Astrocyte (in vitro differentiated cells and primary cell): ENCODE measurements at regions not wholly inside any gene's neighbourhood (a gene's known extent, or its start where the extent isn't known, plus 50 kb on each side); places are given as distances from the start of the nearest gene placed in this dataset.

ENCODE experiments used
- DNase-seq: peaks from one replicate; pipeline ENCODE4 v3.0.0-alpha.2; 2010; ENCODE audit warnings: low read depth
- FAIRE-seq: peaks from 2 replicates; lab custom pipeline; 2011; peaks lifted over from hg19 to GRCh38; lab: Jason Lieb, UNC
- H2AFZ ChIP-seq: 2 replicates; pipeline ENCODE4 v1.6.0; 2012; ENCODE audit warnings: low read depth, low read length, inconsistent platforms
- H3K27ac ChIP-seq: 2 replicates; pipeline ENCODE4 v1.5.1; 2011; ENCODE audit warnings: low read depth, low read length, inconsistent platforms
- H3K27me3 ChIP-seq: 2 replicates; pipeline ENCODE4 v1.6.0; 2011; ENCODE audit warnings: low read length, inconsistent platforms; ENCODE audit not compliant: insufficient read depth
- H3K36me3 ChIP-seq: 2 replicates; pipeline ENCODE4 v1.5.1; 2011; ENCODE audit warnings: low read length, inconsistent platforms; ENCODE audit not compliant: insufficient read depth
- H3K4me1 ChIP-seq: 2 replicates; pipeline ENCODE4 v1.5.1; 2011; ENCODE audit warnings: low read length, inconsistent platforms; ENCODE audit not compliant: insufficient read depth
- H3K4me2 ChIP-seq: 2 replicates; pipeline ENCODE4 v1.6.0; 2012; ENCODE audit warnings: low read length, inconsistent platforms
- H3K4me3 ChIP-seq: 2 replicates; pipeline ENCODE4 v1.5.1; 2011; ENCODE audit warnings: low read depth, mild to moderate bottlenecking, low read length, inconsistent platforms; ENCODE audit not compliant: insufficient read depth
- H3K79me2 ChIP-seq: 2 replicates; pipeline ENCODE4 v1.6.0; 2012; ENCODE audit warnings: mild to moderate bottlenecking, low read length, inconsistent platforms; ENCODE audit not compliant: insufficient read depth
- H3K9ac ChIP-seq: 2 replicates; pipeline ENCODE4 v1.6.0; 2012; ENCODE audit warnings: mild to moderate bottlenecking, low read length, inconsistent platforms
- H3K9me3 ChIP-seq: 2 replicates; pipeline ENCODE4 v1.5.1; 2012; ENCODE audit warnings: low read depth, mild to moderate bottlenecking, low read length, inconsistent platforms; ENCODE audit not compliant: insufficient read depth
- H4K20me1 ChIP-seq: 2 replicates; pipeline ENCODE4 v1.6.0; 2012; ENCODE audit warnings: low read length, inconsistent platforms; ENCODE audit not compliant: insufficient read depth
- H3K27ac Mint-ChIP-seq: one replicate; pipeline ENCODE4 v1.8.0; 2021; ENCODE audit warnings: mild to moderate bottlenecking, mixed read lengths; ENCODE audit not compliant: unreplicated experiment
- H3K27me3 Mint-ChIP-seq: one replicate; pipeline ENCODE4 v1.8.0; 2021; ENCODE audit warnings: low read depth, mixed read lengths; ENCODE audit not compliant: unreplicated experiment
- H3K36me3 Mint-ChIP-seq: one replicate; pipeline ENCODE4 v1.8.0; 2021; ENCODE audit warnings: low read depth, mixed read lengths; ENCODE audit not compliant: unreplicated experiment
- H3K4me1 Mint-ChIP-seq: one replicate; pipeline ENCODE4 v1.8.0; 2021; ENCODE audit warnings: low read depth, mixed read lengths; ENCODE audit not compliant: unreplicated experiment
- H3K4me3 Mint-ChIP-seq: one replicate; pipeline ENCODE4 v1.8.0; 2021; ENCODE audit warnings: mild to moderate bottlenecking, moderate library complexity, mixed read lengths; ENCODE audit not compliant: unreplicated experiment
- H3K9me3 Mint-ChIP-seq: one replicate; pipeline ENCODE4 v1.8.0; 2021; ENCODE audit warnings: mild to moderate bottlenecking, mixed read lengths; ENCODE audit not compliant: unreplicated experiment
- CTCF ChIP-seq: IDR thresholded peaks from 2 replicates; pipeline ENCODE4 v1.5.1; 2011; ENCODE audit warnings: low read depth, mild to moderate bottlenecking, inconsistent platforms, low read length, moderate library complexity; ENCODE audit not compliant: insufficient read depth
- EZH2 ChIP-seq: IDR thresholded peaks from 2 replicates; pipeline ENCODE4 v1.6.1; 2012; ENCODE audit warnings: mild to moderate bottlenecking, low read length, inconsistent platforms; ENCODE audit not compliant: insufficient read depth

GRCh38 chr7:32255036-32255435, 184.8 kb upstream of the PDE1C start:
- no peak for DNase-seq
- Mint-ChIP-seq H3K4me3 (no peak overlapping the region), H3K27me3 (peaks cover 6% of the 10 kb centered on the region), H3K27ac (no peak overlapping the region), H3K9me3 (no peaks in the 10 kb centered on the region), H3K4me1 (no peaks in the 10 kb centered on the region), H3K36me3 (no peaks in the 10 kb centered on the region)
- Histone ChIP-seq H3K27me3 (no peaks in the 10 kb centered on the region), H3K36me3 (no peaks in the 10 kb centered on the region), H2AFZ (no peak overlapping the region), H3K79me2 (no peaks in the 10 kb centered on the region), H4K20me1 (no peaks in the 10 kb centered on the region), H3K9ac (no peak overlapping the region), H3K9me3 (no peaks in the 10 kb centered on the region), H3K4me3 (no peak overlapping the region), H3K27ac (no peak overlapping the region), H3K4me1 (no peaks in the 10 kb centered on the region), H3K4me2 (no peak overlapping the region)
- FAIRE-seq = no peak
- no peak for TF ChIP-seq EZH2
- no peak for TF ChIP-seq CTCF

GRCh38 chr7:32253299-32253698, 183.1 kb upstream of the PDE1C start:
- Histone ChIP-seq H3K4me2 (no peak overlapping the region), H3K27me3 (no peaks in the 10 kb centered on the region), H3K27ac (no peak overlapping the region), H3K36me3 (no peaks in the 10 kb centered on the region), H3K9ac (no peak overlapping the region), H4K20me1 (no peaks in the 10 kb centered on the region), H3K4me1 (no peaks in the 10 kb centered on the region), H2AFZ (no peak overlapping the region), H3K4me3 (no peak overlapping the region), H3K79me2 (no peaks in the 10 kb centered on the region), H3K9me3 (no peaks in the 10 kb centered on the region)
- no peak overlapping the region for H3K4me3 Mint-ChIP-seq
- FAIRE-seq = no peak
- no peak for TF ChIP-seq EZH2
- TF ChIP-seq CTCF = no peak
- no peak overlapping the region for H3K27ac Mint-ChIP-seq
- no peak for DNase-seq
- no peaks in the 10 kb centered on the region for H3K36me3 Mint-ChIP-seq
- H3K9me3 Mint-ChIP-seq = no peaks in the 10 kb centered on the region
- no peaks in the 10 kb centered on the region for H3K4me1 Mint-ChIP-seq
- peaks cover 13% of the 10 kb centered on the region for H3K27me3 Mint-ChIP-seq

- no peaks in the 10 kb centered on the region for H3K36me3 ChIP-seq
- no peak overlapping the region for H2AFZ ChIP-seq
- DNase-seq (no peak), FAIRE-seq (no peak)
- no peak overlapping the region for H3K4me3 ChIP-seq
- no peaks in the 10 kb centered on the region for H3K4me1 ChIP-seq
- Mint-ChIP-seq H3K27me3 (peaks cover 13% of the 10 kb centered on the region), H3K4me1 (no peaks in the 10 kb centered on the region), H3K4me3 (no peak overlapping the region), H3K27ac (no peak overlapping the region), H3K36me3 (no peaks in the 10 kb centered on the region), H3K9me3 (no peaks in the 10 kb centered on the region)
- H3K27me3 ChIP-seq = no peaks in the 10 kb centered on the region
- H4K20me1 ChIP-seq = no peaks in the 10 kb centered on the region
- H3K9me3 ChIP-seq = no peaks in the 10 kb centered on the region
- no peak overlapping the region for H3K9ac ChIP-seq
- H3K4me2 ChIP-seq = no peak overlapping the region
- TF ChIP-seq EZH2 = no peak
- TF ChIP-seq CTCF = no peak
- no peak overlapping the region for H3K27ac ChIP-seq
- no peaks in the 10 kb centered on the region for H3K79me2 ChIP-seq
Measured at GRCh38 chr7:32251659-32252058, 181.5 kb upstream of the PDE1C start.
